Lung microvascular endothelial cell (primary cell): ENCODE measurements at regions not wholly inside any gene's neighbourhood (a gene's known extent, or its start where the extent isn't known, plus 50 kb on each side); places are given as distances from the start of the nearest gene placed in this dataset.
"Not testable (repeated sequence)": the region's sequence is repeated elsewhere in the genome, so short reads cannot be mapped to it uniquely, and the experiment has no call there.

Source experiments
- DNase-seq, 2 donors: peaks; one replicate each; pipeline versions ENCODE4 v3.0.0 to v3.0.0-alpha.2; 2010; ENCODE audit warnings: low read depth in 2 of 2

DNA sequence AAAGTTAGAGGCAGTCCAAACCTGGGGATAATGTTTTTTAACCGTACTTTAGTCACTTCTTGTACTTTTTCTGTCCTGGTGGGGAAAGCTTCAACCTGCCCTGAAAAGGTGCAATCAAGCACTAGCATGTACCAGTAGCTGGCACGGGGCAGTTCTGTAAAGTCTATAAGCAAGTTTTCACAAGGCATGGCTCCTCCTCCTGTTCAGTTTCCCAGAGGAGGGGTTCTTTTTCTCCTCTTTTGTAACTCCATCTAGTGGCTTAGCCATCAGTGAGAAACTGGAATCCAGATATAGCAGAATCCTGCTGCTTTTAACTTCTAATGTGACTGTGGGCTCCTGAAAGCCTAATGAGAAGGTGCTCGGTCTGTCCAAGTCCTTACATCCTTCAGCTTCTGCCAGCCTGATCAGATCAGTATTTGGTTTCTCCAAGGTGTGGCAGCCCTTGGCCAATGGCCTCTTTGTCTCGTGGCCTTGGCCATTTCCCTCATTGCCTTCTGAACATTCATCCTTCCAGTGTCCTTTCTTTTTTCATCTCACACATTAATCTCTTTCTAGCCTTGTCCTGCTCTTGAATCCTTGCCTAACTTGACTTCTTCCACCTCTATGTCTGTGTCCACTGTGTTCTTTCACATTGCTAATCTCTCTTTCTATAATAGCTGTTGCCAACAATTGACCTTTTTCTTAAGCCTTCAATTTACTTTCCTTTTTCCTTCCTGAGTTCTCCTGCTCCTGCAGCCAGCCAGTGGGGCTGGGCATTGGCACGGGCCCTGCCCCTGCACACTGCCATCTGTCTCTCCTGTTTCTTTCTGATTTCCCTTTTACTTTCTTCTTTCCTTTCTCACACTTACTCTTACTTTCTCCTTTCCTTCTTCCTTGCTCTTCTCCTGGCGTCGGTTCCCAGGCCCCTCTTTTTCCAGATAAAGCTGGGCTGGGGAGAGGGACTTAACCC, 222.0 kb upstream of the SYNCRIP start:
- peak; percentile 16 to 17 for DNase-seq

DNA sequence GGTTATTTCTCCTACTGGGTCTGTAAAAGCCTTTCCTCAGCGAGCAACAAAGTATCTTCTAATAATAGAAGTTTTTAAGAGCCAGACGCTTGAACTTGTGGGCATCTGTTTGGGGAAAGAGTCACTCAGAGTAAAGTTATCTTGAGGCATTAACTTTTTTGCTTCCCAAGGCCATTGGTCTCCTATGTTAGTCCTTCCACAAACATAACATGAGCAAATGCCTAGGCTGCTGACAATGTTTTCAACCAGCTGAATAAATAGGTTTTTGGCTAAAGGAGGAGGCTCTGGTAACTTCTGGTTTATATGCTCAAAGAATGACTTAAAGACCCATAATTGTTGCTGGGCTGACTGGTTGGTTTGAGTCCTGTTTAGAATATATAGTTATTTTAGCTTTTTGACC, 213.5 kb upstream of the SYNCRIP start:
- no peak for DNase-seq

DNA sequence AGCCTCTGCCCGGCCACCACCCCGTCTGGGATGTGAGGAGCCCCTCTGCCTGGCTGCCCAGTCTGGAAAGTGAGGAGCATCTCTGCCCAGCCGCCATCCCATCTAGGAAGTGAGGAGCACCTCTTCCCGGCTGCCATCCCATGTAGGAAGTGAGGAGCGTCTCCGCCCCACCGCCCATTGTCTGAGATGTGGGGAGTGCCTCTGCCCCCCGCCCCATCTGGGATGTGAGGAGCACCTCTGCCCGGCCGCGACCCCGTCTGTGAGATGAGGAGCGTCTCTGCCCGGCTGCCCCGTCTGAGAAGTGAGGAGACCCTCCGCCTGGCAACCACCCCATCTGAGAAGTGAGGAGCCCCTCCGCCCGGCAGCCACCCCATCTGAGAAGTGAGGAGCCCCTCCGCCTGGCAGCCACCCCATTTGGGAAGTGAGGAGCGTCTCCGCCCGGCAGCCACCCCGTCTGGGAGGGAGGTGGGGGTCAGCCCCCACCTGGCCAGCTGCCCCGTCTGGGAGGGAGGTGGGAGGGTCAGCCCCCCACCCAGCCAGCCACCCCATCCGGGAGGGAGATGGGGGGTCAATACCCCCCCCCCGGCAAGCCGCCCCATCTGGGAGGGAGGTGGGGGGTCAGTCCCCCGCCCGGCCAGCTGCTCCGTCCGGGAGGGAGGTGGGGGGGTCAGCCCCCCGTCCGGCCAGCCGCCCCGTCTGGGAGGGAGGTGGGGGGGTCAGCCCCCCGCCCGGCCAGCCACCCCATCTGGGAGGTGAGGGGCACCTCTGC, 195.8 kb upstream of the SYNCRIP start:
- not testable (repeated sequence) for DNase-seq

DNA sequence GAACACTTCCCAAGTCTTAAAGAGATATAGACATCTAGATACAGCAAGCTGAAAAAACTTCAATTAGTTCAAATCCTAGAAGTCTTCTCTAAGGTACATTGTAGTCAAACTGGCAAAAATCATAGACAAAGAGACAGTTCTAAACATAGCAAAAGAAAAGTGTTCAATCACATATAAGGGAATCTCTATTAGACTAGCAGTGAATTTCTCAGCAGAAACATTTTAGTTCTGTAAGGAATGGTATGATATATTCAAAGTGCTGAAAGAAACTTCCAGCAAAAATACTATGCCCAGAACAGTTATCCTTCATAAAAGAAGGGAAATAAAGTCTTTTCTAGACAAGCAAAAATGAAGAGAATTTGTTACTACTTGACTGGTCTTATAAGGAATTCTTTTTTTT, 186.3 kb upstream of the SYNCRIP start:
- DNase-seq: no peak

- DNase-seq: no peak
Observed at GRCh38 chr6:85826997-85827396, 184.3 kb upstream of the SYNCRIP start.

DNA sequence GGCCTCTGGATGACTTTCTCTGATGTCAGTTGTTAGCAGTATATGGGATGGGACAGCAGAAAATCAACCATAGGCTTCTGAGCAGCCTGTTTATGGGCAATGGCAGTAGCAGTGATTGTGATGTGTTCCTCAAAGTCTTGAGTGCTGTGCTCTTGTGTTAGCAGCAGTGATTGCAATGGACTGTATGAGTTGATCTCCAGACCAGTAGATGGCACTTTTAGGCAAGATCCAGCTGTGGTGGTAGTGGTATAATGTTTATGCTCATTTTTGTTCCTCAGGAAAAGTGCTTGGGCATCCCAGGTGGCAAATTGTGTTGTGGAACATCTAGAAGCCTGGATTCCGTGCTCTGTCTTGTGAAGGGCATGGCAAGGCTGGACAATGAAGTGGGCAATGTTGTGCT, 181.6 kb upstream of the SYNCRIP start:
- no peak for DNase-seq

- DNase-seq: no peak
Observed at GRCh38 chr6:85810558-85810957, 167.9 kb upstream of the SYNCRIP start.

- DNase-seq: no peak
Observed at GRCh38 chr6:85803721-85804120, 161.0 kb upstream of the SYNCRIP start.

DNA sequence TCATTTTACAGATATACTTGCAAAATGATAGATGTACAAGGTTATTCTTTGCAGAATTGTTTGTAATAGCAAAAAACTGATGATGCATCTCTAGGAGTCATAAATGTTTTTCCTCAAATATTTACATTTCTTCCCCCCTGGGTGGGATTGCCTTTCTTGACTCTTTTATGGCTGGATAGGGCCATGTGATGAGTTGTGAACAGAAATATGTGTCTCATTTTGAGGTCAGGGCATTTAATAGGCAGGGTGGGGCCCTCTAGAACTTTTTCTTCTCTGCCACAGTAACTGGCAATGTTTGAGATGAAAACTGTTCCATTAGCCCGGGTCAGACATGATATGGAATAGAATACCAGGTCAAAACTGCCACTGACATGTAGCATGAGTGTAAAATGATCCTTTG, 159.5 kb upstream of the SYNCRIP start:
- DNase-seq: no peak

DNA sequence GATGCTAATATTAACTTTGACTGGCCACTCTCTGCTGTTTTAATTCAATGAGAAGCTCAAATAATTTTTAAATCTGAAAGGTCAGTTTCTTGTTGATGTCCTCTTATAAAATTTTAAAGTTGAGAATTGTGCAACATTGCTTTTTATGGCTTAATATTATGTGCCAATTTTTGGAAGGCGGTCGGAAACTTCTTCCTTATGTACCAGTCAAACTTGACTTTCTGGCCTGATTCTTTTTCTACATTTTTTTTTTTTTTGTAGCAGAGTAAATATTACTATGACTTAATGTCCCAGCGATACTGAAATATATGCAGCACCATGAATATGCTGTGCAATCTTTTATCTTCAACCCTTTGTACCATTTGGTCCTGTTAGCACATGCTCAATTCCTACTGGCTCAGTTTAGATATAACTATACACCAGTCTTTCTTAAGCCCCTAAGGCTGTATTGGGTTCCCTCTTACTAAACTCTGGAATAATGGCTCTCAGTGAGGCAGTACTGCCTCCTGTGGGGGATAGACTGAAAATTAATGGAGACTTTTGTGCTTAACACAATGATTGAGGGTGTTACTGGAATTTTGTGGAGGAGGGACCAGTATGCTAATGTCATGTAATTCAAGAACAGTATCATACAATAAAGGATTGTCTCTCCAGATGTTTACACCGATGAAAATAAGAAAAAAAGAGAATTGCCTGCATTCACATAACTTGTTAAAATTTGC, 156.4 kb upstream of the SYNCRIP start:
- no peak for DNase-seq

- DNase-seq: no peak
Observed at GRCh38 chr6:85797993-85798392, 155.3 kb upstream of the SYNCRIP start.

DNA sequence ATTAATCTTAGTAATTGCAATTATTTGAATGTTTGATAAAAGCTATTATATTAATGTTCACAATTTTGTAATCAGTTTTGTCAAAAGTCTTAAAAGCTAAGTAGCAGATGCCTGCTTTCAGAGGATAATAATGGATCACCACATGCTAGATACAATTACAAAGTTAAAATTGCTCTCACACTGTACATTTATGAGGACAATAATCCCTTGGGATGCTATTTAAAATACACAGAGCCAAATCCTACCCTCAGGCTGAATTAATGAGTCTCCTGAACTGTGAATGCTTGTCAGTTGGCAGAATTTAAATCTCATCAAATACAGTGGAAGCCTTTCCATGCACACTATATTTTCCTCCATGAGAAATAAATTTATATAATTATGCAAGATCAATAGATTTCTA, 153.3 kb upstream of the SYNCRIP start:
- no peak for DNase-seq

- peak in 1 of 2 donors; percentile 2 for DNase-seq
Observed at GRCh38 chr6:85792254-85792653, 149.6 kb upstream of the SYNCRIP start.

- peak in 1 of 2 donors; percentile 11 for DNase-seq
Observed at GRCh38 chr6:85775883-85776282, 133.2 kb upstream of the SYNCRIP start.

GRCh38 chr6:85772641-85773040, 130.0 kb upstream of the SYNCRIP start:
- no peak for DNase-seq

GRCh38 chr6:85771925-85772430, 129.3 kb upstream of the SYNCRIP start:
- DNase-seq: no peak

DNA sequence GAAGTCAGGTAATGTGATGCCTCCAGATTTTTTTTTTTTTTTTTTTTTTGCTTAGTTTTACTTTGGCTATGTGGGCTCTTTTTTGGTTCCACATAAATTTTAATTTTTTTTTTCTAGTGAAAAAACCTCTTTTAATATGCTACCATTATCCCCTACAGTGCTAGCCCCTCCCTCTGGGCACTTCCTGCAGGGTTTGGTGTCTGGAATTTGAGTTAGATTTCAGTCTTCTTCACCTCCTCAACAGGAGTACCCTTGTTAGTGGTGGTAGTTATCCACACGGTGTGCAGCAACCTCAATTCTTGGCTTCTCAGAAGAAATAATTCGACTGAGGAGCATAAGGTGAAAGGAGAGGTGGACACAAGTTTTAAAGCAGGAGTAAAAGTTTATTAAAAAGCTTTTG, 128.8 kb upstream of the SYNCRIP start:
- DNase-seq: no peak

- no peak for DNase-seq
Observed at GRCh38 chr6:85764844-85765243, 122.2 kb upstream of the SYNCRIP start.

GRCh38 chr6:85756982-85757381, 114.3 kb upstream of the SYNCRIP start:
- peak; percentile 39 to 56 for DNase-seq

DNA sequence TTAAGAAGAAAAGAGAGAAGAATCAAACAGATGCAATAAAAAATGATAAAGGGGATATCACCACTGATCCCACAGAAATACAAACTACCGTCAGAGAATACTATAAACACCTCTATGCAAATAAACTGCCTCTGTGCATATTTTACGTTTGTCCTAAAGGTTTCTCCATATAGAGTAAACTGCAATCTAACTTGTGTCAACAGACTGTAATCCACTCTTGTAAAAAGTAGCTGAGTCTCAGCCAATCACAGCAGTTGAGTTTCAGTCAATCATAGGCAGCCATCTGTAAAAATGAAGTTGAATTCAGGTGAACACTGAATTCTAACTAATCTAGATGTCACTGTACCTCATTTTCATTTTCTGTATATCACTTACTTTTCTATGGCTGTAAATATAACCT, 112.2 kb upstream of the SYNCRIP start:
- no peak for DNase-seq

- DNase-seq: no peak
Observed at GRCh38 chr6:85752602-85753001, 109.9 kb upstream of the SYNCRIP start.
